ENCODE measurements at regions not wholly inside any gene's neighbourhood (a gene's known extent, or its start where the extent isn't known, plus 50 kb on each side); places are given as distances from the start of the nearest gene placed in this dataset.

GRCh38 chr13:61151062-61151461 is 264.6 kb downstream of the PCDH20 start (continued):
- TF ChIP-seq NFIC (IDR thresholded peaks at IDR 0.05; ENCODE audit: low read depth, low read length), result no peak
- no peak for TF ChIP-seq IRF3 (IDR thresholded peaks at IDR 0.05)
- TF ChIP-seq TAF1 (IDR thresholded peaks at IDR 0.05; ENCODE audit: borderline replicate concordance, low read depth, low read length), result no peak
- TF ChIP-seq POLR2A (IDR thresholded peaks at IDR 0.05; ENCODE audit: low read depth, low read length), result no peak
- TF ChIP-seq ASH2L (IDR thresholded peaks at IDR 0.05; ENCODE audit: borderline replicate concordance, low read depth), result no peak
- TF ChIP-seq POLR2AphosphoS5 (IDR thresholded peaks at IDR 0.05; ENCODE audit: low read length), result no peak

GRCh38 chr13:61149331-61149730 is 266.3 kb downstream of the PCDH20 start:
- in situ Hi-C loops (cut with MboI), result no loop called here
- no peak for FAIRE-seq
- RAD21 ChIA-PET (ENCODE audit: unreplicated experiment), result no interaction called here
- no peak for TF ChIP-seq PML (IDR thresholded peaks at IDR 0.05; ENCODE audit: low read length)
- no peak for TF ChIP-seq BMI1 (IDR thresholded peaks at IDR 0.05; ENCODE audit: borderline replicate concordance)
- TF ChIP-seq POLR2AphosphoS5 (IDR thresholded peaks at IDR 0.05; ENCODE audit: low read length), result no peak
- no peak for TF ChIP-seq ZBTB4 (CRISPR knock-in tag; IDR thresholded peaks at IDR 0.05)
- TF ChIP-seq RAD21 (IDR thresholded peaks at IDR 0.05; ENCODE audit: insufficient read depth, low read depth, low read length), result no peak
- no peak for TF ChIP-seq SIX5 (IDR thresholded peaks at IDR 0.05; ENCODE audit: low read depth, low read length, severe bottlenecking)
- TF ChIP-seq CHD2 (IDR thresholded peaks at IDR 0.05; ENCODE audit: borderline replicate concordance, low read depth, low read length), result no peak
- TF ChIP-seq CHD4 (IDR thresholded peaks at IDR 0.05), result no peak
- TF ChIP-seq YBX1 (IDR thresholded peaks at IDR 0.05), result no peak
- TF ChIP-seq NFYB (IDR thresholded peaks at IDR 0.05; ENCODE audit: insufficient read depth, low read depth, low read length), result no peak
- TF ChIP-seq ZZZ3 (IDR thresholded peaks at IDR 0.05; ENCODE audit: control insufficient read depth, insufficient read length, low read depth), result no peak
- no peak for TF ChIP-seq TCF12 (IDR thresholded peaks at IDR 0.05; ENCODE audit: low read depth, low read length)
- no peak for TF ChIP-seq RELB (IDR thresholded peaks at IDR 0.05; ENCODE audit: low read depth)
- TF ChIP-seq MEF2B (IDR thresholded peaks at IDR 0.05; ENCODE audit: partially characterized antibody, poor library complexity, severe bottlenecking), result no peak
- no peak for TF ChIP-seq GABPA (IDR thresholded peaks at IDR 0.05; ENCODE audit: low read depth)
- no peak for TF ChIP-seq NBN (IDR thresholded peaks at IDR 0.05)
- no peak for TF ChIP-seq CREB1 (IDR thresholded peaks at IDR 0.05; ENCODE audit: low read depth)

More at GRCh38 chr13:61149331-61149730, 266.3 kb downstream of the PCDH20 start:
- Histone ChIP-seq H3K9ac (ENCODE audit: control insufficient read depth, insufficient read depth, low read length) (no peak overlapping the region), H3K36me3 (ENCODE audit: control insufficient read depth in 2 of 2, insufficient read depth in 2 of 2, low read length in 1 of 2) (no peaks in the 10 kb centered on the region), H3K27me3 (replicated peaks in 1 of 2; ENCODE audit: control insufficient read depth in 2 of 2, insufficient read depth in 2 of 2, low read length in 1 of 2) (no peaks in the 10 kb centered on the region), H2AFZ (ENCODE audit: control insufficient read depth, low read depth, low read length) (no peak overlapping the region), H3K27ac (ENCODE audit: control insufficient read depth, insufficient read depth) (no peak overlapping the region), H3K79me2 (ENCODE audit: control insufficient read depth, insufficient read depth, low read length) (no peaks in the 10 kb centered on the region), H3K4me3 (no peak overlapping the region), H3K4me2 (ENCODE audit: control insufficient read depth, insufficient read depth) (no peak overlapping the region), H4K20me1 (ENCODE audit: control insufficient read depth, insufficient read depth) (no peaks in the 10 kb centered on the region), H3K4me1 (ENCODE audit: control insufficient read depth, insufficient read depth, low read length) (no peaks in the 10 kb centered on the region), H3K9me3 (replicated peaks; ENCODE audit: control insufficient read depth, insufficient read depth, low read length) (no peaks in the 10 kb centered on the region; the same call in 2 of the 3 replicates)
- intact Hi-C loops (cut with micrococcal nuclease; ENCODE audit: unreplicated experiment), result no loop called here
- ChIA-PET POLR2A (no interaction called here), CTCF (no interaction called here), SMC1A (ENCODE audit: uncharacterized antibody, unreplicated experiment) (no interaction called here)
- DNase-seq (ENCODE audit: low read depth, low spot score), result no peak
- no peak for ATAC-seq
- no TSS peak for BruUV-seq (replicated peaks)

All from GM12878 (cell line).